ENCODE measurements at regions not wholly inside any gene's neighbourhood (a gene's known extent, or its start where the extent isn't known, plus 50 kb on each side); places are given as distances from the start of the nearest gene placed in this dataset.

DNA sequence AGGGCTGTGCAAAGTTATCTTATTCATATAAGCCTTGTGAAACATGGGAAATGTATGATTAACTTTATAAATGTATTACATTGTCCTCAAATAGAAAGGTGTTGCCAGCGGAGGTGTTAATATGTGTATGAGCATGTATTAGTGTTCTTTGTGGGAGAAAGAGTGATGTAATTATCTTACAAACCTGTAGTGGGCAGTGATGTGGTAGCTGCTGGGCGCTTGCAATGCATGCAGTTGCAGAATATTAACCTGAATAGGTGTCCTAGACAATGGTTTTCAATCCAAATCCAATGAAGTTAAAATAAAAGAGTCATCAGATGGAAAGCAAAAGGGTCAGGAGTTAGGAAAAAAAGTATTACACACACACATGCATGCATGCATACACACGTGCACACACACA is 881.3 kb upstream of the CADM2 start:
- FAIRE-seq, result no peak

DNA sequence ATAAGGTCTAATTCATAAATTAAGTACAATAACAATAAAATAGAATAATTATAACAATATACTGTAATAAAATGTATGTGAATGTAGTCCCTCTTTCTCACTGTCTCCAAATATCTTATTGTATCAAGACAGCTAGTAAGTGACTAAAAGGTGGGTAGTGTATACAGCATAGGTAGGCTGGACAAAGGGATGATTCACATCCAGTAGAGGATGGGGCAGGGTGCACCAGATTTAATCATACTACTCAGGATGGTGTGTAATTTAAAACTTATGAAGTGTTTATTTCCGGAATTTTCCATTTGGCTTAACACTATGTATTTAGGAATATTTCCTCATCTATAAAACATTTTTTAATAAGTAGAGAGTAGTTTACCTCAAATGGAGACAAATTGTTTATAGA is 876.1 kb upstream of the CADM2 start:
- FAIRE-seq, result no peak

DNA sequence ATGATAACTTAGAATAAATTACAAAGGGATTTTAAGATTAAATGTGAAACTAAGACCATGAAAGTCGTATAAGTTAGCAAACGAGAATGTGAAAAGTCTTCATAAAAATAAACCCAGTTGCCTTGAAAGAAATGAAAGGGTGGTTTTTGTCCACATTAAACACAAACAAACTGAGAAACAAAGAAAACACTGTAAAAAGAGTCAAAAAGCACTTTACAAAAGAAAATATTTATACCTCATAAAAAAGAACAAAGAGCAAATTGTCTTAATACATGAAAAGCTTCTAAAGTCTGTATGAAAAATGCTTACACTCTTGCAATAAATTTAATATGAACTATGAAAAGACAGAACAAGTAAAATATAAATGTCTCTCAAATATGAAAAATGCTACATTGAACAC is 865.9 kb upstream of the CADM2 start:
- FAIRE-seq, result no peak

DNA sequence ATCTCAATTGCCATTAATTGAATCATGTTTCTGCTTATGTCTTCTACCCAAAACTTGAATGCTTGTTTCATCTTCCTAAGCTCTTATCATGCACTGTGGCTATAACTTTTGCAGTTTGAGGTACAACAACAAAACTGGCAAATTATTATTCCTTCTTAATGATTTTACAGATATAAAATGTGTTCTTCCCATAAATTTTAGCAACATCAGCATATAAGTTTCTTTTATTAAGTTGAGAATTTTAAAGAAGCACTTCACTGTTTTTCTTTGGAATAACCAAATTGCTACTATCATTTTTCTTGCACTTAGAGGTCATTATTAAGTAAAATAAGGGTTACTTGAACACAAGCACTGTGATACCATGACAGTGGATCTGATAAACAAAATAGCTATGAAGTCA is 862.6 kb upstream of the CADM2 start:
- no peak for FAIRE-seq

DNA sequence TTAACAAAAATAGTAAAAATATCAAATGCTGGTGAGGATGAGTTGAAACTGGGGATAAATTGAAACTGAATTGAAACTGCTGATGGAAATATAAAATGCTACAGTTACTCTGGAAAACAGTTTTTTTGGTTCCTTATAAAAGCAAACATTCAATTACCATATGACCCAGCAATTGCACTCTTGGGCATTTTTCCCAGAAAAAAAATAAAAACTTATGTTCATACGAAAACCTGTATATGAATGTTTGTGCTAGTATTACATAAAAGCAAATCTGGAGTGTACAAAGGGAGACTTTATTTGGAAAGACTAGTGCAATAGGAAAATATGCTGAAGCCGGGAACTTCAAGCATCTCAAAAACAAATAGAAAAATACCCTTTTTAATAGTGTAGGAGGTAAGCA is 857.9 kb upstream of the CADM2 start:
- no peak for FAIRE-seq

DNA sequence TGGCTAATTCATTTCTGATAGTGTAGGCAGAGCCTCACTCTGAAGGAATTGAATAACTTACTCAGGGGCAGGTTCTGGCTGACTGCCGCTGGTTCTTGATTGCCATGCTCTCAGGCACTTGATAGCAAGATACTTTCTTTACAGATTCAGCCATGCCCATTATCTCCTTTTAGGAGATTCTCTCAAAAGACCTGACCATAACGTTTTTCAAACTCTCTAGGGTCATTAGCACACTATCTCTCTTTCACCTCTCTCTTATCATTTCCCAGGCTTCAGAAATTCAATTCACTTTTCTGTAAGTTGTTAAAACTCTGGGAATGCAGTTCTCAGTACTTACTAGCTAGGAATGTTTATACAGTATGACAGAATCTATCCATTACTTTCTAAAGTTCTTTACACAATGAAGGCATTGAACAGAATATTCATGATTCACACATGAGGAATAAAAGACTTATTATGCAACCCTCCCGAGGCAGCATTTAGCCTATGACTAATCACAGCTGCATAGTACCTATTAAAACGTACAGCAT is 850.3 kb upstream of the CADM2 start:
- no peak for FAIRE-seq

DNA sequence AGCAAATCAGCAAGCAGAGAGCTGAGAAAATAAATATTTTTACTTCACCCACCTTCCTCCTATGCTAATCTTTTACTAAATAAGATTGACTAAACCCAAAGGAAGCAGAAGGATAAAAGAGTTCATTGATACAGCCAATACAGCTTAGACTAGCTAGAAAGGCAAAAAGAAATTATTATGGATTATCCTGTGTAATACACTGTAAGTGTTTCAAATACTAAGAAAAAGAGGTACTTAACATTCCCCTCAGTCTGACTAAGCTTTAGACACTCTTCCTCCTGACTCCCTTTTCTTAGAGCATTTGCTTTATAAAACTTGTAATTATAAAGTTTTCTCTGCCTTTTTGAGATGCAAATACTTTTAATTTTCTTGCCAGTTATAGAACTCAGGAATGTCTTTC is 848.9 kb upstream of the CADM2 start:
- no peak for FAIRE-seq

DNA sequence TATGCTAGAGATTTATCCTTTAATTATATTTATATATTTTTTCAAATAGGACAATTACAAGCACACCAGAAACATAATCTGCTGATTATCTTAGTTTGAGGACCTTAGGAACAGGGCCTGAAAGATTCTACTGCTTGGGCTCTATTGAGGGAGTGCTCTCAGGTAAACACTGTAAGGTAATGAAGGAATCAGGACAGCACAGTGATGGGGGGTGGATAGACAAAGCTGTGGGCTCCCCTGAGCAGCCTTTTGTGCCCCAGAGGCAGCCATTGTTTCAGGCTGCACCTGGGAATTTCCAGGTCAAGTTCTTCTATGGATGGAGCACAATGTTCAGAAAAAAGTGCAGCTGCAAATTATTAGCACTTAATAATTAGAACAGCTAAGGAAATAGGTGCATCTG is 848.0 kb upstream of the CADM2 start:
- FAIRE-seq, result no peak

DNA sequence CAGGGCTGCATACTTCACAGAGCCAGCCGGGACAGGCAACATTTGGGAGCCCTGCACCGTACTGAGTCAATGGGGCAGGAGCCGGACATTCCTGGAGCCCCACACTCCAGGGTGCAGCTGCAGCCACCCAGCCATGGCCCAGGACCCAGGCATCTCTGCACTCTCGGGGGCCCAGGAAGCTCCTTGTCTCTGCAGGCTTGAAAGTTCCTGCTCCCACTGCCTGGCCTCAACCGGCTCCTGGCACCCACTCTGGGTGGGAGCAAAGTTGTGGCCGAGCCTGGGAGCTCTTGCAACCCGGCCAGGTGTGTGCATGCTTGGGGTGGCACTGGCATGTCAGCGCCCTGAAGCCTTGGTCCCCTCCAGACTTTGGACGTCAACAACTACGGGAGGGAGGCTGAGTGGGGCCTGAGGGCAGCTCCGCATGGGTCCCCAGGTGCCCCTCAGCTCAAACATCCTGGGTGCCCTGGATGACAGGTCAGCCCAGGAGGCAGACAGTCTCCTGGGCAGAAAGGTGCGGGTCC is 833.5 kb upstream of the CADM2 start:
- FAIRE-seq, result no peak

DNA sequence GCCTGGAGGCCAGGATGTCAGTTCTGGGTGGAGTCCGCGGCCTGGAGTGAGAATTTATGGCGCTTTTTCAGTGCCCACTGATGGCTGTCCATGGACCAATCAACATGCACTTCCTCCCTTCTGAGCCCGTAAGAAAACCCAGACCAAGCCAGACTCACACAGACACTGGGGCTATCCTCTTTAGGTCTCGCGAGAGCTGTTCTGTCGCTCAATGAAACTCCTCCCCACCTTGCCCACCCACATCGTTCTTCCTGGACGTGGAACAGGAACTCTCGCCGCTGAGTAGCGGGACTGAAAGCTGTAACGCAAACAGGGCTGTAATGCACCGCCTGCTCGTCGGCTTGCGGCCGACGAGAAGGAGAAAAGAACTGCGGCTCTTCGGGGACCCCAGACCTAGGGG is 833.0 kb upstream of the CADM2 start:
- FAIRE-seq, result no peak

DNA sequence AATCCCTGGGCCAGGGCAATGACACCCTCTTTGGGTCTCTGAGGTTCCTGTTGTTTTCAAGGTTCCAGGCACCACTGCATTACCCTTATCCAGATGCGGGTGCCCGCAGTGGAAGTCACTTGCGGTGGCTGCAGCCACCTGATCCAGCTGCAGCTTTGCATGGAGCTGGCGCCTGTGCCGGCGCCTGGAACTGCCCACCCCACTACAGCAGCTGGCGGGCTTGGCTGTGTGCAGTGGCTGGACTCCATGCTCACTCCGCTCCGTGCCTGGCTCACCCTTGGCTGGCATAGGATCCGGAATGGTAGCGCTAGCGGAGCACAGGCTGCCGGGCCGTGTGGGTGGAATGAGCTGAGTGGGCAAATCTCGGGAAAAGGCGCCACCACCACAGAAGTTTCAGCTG is 832.6 kb upstream of the CADM2 start:
- FAIRE-seq, result no peak

DNA sequence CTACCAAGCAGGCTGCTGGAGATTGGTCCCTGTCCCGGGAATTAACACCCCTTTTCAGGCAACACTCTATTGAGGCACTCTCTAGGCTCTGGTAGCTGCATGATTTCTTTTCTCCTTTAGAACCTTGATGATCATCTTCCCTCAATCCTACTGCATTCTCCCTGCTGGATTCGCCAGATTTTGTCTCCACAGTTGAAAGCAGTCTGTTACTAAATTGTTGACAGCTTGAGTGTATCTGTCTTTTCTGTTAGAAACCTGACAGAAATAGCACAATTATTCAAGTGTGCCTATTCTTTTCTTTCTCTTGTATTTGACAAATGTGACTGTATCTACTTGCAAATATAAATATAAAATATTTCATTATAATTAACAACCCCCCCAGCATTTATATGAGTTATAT is 830.8 kb upstream of the CADM2 start:
- no peak for FAIRE-seq

DNA sequence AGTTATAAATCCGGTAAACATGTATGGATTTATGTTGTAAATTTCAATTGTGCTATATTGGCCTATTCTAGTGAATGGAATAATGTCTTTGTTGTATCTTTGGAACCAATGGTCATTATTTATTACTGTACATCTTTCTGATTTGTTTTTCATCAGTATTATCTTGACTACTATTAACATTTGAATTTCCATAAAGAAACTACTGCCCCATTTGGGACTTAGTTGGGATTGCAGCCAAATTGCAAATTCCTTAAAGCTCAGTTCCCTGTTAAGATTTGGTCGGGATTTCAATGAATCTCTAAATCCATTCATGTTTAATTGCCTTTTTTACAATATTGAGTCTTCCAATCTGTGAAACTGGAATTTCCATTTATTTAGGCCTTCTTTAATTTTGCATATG is 822.4 kb upstream of the CADM2 start:
- no peak for FAIRE-seq

DNA sequence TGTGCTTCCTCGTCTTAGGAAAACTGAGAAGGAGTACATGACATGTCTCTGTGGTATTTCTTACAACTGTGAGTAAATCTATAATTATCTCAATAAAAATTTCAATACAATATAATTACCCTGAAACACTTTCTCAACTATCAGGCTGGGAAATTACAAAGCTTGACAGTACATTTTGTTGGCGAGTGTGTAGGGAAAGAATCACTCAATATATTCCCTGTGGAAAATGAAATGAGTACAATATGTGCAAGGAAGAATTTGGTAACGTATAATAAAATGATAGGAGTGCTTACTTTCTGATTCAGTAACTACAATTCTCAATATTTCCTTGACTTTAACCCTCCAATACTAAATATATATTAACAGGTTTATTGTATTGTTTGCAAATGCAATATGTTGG is 818.2 kb upstream of the CADM2 start:
- FAIRE-seq, result no peak

DNA sequence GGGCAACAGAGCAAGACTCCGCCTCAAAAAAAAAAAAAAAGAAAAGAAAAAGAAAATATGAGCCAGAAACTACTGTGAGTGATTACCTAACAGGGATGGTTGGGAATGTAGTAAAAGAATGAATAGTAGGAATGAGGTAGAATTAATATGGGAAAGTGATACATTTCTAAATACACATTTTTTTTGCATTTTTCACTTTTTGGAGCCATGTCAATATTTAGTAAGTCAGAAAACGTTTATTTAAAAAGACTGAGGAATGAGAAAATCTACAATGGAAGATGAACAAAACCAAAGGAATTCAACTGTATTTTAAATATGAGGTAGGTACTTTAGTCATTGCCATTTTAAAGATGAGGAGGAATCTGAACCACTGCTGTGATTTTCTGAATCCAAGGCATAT is 817.2 kb upstream of the CADM2 start:
- FAIRE-seq, result no peak

DNA sequence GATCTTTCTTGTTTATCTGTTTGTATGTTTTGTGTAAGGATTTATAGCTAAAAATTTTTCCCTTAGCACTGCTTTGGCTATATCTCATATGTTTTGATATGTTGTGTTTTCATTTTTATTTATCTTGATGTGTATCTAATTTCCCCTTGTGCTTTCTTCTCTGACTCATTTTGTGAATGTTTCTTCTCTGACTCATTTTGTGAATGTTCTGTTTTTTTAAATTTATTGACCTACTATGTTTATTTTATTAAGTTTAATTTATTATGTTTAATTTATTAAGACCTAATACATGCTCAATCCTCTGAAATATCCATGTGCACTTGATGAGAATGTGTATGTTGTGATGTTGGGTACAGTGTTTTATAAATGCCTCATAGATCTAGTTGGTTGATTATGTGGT is 793.5 kb upstream of the CADM2 start:
- no peak for FAIRE-seq

DNA sequence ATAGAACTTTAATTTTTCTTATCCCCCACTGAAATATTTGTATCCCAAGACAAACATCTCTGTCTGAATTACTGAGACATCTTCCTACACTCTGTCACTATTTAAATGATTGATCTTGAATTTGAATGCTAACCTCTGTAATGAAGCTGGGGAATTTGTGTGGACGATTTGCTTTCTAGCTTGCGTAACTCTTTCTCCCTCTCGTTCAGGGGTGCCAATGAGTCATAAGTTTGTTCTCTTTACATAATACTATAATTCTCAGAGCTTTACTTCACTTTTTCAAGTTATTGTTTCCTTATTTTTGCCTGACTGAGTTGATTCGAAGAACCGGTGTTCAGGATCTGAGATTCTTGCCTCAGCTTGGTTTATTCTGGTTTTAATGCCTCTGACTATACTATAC is 783.3 kb upstream of the CADM2 start:
- no peak for FAIRE-seq

DNA sequence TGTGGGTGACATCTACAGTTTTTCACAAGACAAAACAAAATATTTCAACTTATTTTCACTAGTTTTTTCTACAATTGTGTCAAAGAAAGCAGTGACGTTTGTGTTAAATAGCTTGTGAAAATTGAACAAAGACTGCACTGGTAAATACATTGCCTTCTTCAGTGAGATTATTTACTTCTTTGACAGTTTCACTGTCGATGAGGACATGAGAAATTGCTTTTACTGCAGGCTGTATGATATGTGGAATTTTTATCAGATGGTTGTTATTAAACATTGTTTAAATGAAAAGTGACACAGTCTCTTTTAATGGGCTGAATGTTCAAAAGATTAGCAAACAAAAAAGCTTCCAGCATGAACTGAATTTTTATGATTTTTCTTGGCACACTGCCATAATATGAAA is 773.9 kb upstream of the CADM2 start:
- FAIRE-seq, result no peak

DNA sequence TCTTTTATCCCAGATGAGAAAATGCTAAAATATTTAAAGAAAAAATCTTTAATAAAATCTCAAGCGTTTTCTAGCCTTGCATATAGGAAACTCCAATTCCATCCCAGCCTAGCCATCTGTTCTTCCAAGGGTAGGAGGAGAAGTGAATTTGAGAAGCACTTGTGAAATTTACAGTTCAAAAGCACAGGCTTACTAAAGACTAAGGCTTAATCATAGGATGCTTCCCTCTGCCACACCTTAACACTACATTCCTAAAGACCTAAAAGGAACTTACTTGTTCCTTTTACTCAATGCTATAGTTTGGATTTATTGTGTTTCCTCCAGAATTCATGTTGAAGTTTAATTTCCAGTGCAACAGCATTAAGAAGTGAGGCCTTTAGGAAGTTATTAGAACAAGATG is 764.8 kb upstream of the CADM2 start:
- FAIRE-seq, result no peak

DNA sequence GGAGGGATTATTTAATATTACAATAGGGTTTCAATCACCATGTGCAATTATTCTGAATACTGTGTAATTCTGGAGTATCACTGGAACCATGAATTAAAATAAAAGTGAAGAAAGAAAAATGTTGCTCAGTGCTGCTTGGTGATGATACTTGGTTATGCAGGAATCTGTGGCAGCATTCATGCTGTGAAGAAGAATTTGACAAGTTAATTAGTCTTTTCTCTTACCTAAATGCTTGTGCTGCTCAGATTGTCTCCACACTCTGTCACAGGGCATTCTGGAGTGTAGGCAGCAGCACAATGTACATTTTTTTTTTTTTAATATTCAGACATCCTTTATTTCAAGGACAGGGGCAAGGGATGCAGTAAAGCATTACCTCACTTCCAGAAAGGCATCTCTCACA is 749.3 kb upstream of the CADM2 start:
- no peak for FAIRE-seq

DNA sequence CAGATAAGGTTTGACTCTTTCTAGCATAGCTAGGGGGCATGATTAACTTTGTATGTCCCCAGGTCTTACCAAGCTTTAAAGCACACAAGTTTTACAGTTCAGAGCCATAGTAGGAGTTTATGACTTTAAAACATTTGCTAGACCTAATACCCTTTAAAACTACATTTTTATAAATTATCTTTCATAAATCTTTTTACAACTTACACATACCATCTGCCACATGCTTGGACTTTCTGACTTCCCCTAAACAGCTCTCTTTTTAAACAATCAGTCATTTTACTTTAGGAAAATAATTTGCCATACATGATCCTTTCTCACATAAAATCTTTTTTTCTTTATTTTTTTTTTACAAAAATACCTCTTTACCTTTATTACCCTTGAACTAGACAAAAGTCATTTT is 735.3 kb upstream of the CADM2 start:
- FAIRE-seq, result no peak

DNA sequence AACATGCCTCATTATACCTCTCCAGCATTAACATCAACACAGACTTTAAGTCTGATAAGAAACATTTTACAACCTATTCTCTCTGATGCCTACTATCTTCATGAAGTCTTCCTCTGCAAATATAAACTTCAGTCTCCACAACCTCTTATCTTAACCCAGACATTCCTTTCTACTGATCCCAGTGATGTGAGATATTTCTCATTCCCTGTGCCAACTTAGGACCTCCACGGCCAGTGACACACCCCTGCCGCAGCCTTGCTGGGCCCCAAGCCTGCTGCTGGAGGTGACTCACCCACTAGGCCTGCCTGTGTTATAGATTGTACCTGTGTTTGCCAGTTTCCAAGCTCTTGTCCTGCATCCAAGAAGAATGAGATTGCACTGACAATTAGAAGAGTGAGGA is 734.5 kb upstream of the CADM2 start:
- FAIRE-seq, result no peak

DNA sequence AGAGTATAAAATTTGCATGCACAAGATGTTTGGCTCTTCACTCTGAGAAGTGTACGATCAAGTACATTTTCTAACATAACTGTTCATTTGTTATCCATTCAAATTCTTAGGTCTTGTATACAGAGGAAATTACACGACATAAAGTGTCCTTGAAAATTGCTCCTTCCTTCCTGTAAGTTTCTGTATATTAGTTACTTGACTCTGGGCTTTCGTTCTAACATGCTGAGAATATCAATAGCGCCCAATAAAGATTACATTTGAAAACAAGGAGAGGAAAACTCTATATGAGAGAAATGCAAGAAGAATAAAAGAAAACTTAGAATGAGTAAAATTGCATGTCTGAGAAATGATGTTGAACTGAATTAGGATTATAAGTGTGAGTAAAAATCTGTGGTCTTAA is 722.5 kb upstream of the CADM2 start:
- FAIRE-seq, result no peak

DNA sequence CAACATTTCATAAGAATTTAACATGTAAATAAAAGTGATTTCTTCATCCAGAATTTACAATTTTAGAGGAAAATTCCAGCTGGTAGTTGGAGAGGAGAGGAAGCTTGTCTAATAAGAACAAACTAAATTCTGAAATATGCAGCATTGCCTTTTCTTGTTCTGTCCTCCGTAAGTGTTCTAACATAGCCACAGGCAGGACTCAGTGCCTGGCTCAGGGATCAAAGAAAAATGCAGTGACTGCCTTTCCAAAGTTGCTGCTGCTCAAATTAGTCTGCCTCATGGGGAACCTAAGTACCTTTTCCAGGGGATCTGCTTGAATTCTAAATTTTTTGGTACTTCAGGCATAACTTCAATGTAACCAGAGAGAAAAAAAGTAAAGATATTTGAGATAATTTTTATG is 713.0 kb upstream of the CADM2 start:
- FAIRE-seq, result no peak

DNA sequence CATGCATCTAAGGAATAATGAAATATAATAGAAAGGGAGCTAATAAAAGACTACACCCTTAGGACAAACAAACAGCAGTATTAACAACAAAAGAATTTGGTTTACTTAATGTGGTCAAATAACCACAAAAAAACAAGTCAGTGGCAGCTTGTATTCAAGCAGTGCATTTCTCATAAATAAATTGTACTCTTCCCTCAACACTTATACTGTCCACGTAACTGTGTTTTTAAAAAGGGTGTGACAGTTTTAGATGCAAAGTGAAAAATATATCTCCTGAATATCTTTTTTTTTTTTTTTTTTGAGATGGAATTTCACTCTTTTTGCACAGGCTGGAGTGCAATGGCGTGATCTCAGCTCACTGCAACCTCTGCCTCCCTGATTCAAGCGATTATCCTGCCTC is 698.2 kb upstream of the CADM2 start:
- no peak for FAIRE-seq

DNA sequence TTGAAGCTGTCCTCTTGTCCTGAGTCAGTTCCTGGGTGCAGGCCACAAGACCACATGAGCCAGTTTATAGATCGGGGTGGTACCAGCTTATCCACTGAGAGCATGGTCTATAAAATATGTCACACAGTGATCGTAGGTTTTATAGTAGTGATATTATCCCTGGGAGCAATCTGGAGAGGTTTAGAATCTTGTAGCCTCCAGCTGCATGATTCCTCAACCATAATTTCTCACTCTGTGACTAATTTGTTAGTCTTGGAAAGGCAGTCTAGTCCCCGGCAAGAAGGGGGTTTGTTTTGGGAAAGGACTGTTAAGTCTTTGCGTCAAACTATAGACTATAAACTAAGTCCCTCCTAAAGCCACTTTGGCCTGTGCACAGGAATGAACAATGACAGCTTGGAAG is 693.0 kb upstream of the CADM2 start:
- no peak for FAIRE-seq

Measured in colon (tissue), 2 donors.